GM19438 (cell line): ENCODE measurements at regions not wholly inside any gene's neighbourhood (a gene's known extent, or its start where the extent isn't known, plus 50 kb on each side); places are given as distances from the start of the nearest gene placed in this dataset.

Experiments
- ATAC-seq: cut with Tn5 transposase; IDR thresholded peaks from one replicate; pipeline ENCODE4 v1.9.1; 2021; ENCODE audit warnings: low read depth; ENCODE audit not compliant: unreplicated experiment

DNA sequence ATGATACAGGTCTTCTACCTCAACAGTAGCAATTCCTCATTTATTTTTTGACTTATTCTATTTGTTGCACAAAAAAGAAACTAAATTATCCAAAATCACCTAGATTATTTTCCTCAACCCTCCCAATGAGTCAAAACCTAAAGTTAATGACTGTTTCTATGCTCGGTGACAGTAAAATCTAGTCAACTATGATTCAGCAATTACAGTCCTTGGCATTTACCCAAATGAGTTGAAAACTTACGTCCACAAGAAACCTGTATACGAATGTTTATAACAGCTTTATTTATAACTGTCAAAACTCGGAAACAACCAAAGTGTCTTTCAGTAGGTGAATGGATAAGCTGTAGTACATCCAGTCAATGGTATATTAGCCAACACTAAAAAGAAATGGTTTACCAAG, 439.3 kb downstream of the CBLN2 start:
- no peak for ATAC-seq

DNA sequence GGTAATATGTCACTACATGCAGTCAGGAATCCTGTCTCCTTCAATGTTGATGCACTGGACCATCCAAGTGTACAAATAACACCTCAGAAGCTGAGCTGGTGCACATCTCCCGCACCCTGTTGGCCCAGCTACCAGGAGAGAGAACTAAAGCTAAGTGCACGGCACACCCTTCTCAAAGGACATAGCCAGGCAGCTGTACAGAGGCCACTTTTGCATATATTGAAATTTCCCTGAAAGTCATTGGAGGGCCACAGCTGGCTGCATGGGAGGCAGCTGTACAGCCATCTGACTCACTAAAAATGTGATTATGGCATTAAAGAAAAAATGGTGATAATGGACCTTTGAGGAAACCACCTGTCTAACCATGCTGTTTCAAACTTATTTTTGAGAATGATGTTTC, 441.7 kb downstream of the CBLN2 start:
- no peak for ATAC-seq

DNA sequence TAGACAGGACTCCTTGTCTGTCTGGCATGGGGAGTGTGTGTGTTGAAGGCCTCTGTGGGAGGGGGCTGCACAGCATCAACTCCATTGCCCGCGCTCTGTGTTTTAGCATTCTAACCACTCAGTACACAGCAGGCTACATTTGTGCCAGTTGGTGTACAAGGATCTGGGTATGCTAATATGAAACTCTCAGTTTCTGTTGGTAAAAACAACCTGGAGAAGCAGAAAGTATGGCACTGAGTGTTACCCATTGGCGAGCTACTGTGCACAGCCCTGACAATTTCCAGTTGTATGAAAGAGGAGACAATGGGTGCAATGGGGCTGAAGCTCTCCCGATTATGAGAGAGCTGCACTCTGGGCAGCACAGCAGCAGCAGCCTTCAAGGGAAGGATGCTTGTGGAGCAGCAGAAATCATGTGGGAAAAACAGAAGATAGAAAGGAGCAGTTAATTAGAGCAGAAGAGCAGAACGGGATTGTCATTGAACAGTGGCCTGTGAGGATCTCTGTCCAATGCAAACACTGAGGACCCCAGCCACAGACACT, 443.6 kb downstream of the CBLN2 start:
- no peak for ATAC-seq

- no peak for ATAC-seq
These were observed 452.8 kb downstream of the CBLN2 start for GRCh38 chr18:72091369-72091768.

GRCh38 chr18:72089432-72089831, 454.7 kb downstream of the CBLN2 start:
- ATAC-seq = no peak

GRCh38 chr18:72086421-72086820, 457.7 kb downstream of the CBLN2 start:
- no peak for ATAC-seq

DNA sequence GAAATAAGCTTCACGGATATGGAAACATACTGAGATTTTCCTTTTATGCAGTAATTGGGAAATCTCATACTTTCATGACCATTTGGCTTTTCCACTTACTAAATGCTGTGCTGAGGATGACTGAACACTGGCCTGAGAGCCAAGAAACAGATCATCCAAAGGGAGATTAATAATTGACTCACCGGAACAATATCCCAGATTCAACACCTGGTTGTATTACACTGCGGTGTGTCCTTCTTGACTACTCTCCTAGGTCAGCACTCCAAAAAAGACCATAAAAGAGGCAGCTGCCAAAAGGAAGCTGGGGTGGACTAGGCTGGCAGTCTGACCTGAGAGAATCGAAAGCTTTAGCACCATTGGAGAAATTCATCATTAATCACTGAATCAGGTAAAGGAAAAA, 469.1 kb downstream of the CBLN2 start:
- no peak for ATAC-seq

DNA sequence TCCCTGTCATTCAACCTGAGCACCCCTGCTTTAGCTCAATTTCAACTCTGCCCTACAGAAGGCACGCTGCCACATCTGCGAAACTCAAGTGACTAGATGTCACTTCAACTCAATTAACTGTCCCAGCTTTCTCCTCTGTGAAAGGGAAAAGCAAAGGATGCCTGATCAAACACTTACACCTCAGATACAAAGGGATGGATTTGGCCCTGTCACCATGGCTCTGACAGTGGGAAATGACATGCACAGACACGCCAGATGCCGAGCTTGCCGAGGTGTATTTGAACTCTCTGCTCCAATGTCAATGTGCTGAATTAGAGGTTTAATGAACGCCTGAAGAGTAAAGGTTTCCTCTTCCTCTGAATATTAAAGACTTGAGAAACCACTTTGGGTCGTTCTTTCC, 481.1 kb downstream of the CBLN2 start:
- ATAC-seq = no peak

GRCh38 chr18:72058851-72059250, 485.3 kb downstream of the CBLN2 start:
- no peak for ATAC-seq

GRCh38 chr18:72056171-72056570, 488.0 kb downstream of the CBLN2 start:
- ATAC-seq = no peak

GRCh38 chr18:72041313-72042032, 502.7 kb downstream of the CBLN2 start:
- no peak for ATAC-seq

DNA sequence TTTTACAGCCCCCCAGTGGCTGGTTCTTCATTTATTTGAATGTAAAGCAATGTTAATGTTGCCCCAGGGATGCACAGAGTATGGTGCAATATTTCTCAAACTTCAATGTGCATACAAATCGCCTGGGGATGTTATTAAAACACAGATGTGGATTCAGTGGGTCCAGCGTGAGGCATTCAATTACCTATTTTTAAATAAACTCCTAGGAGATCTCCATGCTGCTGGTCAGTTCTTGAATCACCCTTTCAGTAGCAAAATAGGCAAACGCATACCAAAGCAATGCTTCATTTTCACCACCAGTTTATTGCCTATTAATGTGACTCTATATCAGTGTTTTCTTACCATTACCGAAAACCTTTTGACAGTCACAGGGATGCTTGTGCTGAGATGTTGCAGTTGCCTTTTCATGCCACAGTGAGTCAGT, 530.7 kb downstream of the CBLN2 start:
- ATAC-seq = no peak

DNA sequence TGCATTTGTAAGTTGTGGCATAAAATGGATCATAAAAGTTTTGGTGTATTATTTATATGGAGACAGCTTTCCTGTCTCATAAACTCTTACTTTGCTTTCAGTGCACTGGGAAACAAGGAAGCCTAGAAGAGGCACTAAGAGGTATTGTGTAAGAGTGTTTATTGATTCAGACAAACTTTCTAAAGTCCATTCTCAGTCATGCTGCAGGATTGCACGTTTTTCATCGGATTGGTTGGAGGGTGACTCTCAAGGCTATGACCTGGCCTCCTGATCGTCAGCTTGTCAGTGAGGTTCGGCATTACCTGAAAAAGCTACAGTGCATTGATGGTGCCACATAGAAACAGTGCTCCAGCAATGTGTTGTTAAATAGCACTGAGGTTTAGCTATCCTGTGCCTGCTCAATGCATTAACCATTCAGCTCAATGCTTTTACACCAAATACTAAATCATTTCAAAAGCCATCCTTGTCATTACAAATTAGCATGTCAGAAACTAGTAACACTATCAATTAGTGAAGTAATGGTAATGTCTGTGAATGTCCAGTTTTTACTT, 545.5 kb downstream of the CBLN2 start:
- ATAC-seq = no peak

- no peak for ATAC-seq
These were observed 548.2 kb downstream of the CBLN2 start for GRCh38 chr18:71995904-71996465.

- ATAC-seq = no peak
These were observed 549.9 kb downstream of the CBLN2 start for GRCh38 chr18:71994273-71994672.

DNA sequence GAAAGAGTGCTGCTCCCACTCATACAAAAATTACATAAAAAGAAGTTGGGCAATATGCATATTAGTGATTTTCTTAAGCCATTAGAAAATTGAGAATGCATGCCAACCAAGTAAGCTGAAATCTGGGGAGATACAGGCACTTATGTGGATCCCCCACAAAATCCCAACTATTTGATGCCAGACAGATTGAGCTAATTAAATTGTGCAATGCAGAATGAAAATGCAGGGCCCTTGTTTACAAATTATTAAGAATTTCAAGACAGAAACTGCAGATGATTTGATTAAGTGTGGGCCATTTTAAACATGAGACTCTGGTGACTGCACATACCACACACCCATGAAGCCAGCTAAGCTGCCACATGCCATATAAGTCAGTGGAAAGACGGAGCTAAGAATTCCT, 554.5 kb downstream of the CBLN2 start:
- no peak for ATAC-seq

- no peak for ATAC-seq
These were observed 557.6 kb downstream of the CBLN2 start for GRCh38 chr18:71986351-71987050.

GRCh38 chr18:71976744-71977143, 567.4 kb downstream of the CBLN2 start:
- ATAC-seq = no peak

DNA sequence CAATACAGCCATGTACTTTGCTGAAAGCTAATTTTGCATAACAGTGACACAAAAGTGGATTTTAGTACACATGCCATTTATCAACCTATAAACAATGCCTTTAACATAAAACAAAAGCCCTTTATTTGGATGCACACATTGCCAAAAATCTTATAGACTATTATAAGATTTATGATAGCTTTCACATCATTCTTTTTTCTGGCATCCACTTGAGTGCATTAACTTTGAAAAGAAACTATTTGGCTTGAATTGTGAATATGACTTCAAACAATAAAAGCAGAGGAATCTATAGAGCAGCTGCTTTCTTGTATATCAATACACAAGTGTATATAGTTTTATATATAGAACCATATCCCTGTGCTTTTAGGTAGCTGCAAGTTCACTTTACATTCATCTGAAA, 577.4 kb downstream of the CBLN2 start:
- ATAC-seq = no peak

- ATAC-seq = no peak
These were observed 585.5 kb downstream of the CBLN2 start for GRCh38 chr18:71958605-71959004.

- ATAC-seq = no peak
These were observed 593.1 kb downstream of the CBLN2 start for GRCh38 chr18:71951001-71951400.
